GM19328 (cell line): ENCODE measurements at regions not wholly inside any gene's neighbourhood (a gene's known extent, or its start where the extent isn't known, plus 50 kb on each side); places are given as distances from the start of the nearest gene placed in this dataset.
"Not testable (repeated sequence)": the region's sequence is repeated elsewhere in the genome, so short reads cannot be mapped to it uniquely, and the experiment has no call there.

Experiments
- ATAC-seq: cut with Tn5 transposase; IDR thresholded peaks from one replicate; pipeline ENCODE4 v1.9.1; 2021; ENCODE audit warnings: mild to moderate bottlenecking, moderate library complexity; ENCODE audit not compliant: unreplicated experiment

GRCh38 chr1:199794105-199794863 lies 233.2 kb upstream of the NR5A2 start:
- ATAC-seq, result no peak

DNA sequence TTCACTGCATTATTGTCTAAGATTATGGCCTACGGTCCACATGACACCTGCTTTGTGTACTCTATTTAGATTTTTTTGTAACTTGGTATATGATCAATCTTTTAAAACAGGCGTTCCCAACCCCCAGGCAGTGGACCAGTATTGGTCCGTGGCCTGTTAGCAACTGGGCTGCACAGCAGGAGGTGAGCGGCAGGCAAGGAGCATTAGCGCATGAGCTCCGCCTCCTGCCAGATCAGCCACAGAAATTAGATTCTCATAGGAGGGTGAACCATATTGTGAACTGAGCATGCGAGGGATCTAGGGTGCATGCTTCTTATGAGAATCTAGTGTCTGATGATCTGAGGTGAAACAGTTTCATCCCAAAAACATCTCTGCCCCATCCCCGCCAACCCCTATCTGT lies 228.4 kb upstream of the NR5A2 start:
- ATAC-seq, result no peak

- no peak for ATAC-seq
These were observed 223.0 kb upstream of the NR5A2 start for GRCh38 chr1:199804526-199804925.

- no peak for ATAC-seq
These were observed 219.2 kb upstream of the NR5A2 start for GRCh38 chr1:199808110-199808870.

- ATAC-seq, result no peak
These were observed 218.2 kb upstream of the NR5A2 start for GRCh38 chr1:199809311-199809710.

GRCh38 chr1:199811163-199811562 lies 216.3 kb upstream of the NR5A2 start:
- ATAC-seq, result no peak

DNA sequence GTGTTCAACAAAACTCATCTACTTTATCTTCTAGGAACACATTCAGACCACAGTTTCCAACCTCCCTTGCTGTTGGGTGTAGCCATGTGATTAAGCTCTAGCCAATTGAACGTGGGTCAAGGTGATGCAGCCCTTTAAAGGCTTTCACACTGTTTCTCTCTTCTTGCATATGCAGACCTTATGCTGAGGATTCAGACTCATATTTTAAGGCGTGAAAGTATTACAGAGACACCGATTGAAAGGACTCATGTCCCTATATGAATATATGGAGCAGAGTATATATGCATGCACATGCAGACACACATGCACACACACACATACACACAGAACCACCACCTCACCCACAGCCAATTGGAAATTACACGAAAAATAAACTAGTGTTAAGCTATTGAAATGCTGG lies 214.3 kb upstream of the NR5A2 start:
- ATAC-seq, result no peak

- ATAC-seq, result no peak
These were observed 211.6 kb upstream of the NR5A2 start for GRCh38 chr1:199815947-199816346.

GRCh38 chr1:199817266-199817665 lies 210.2 kb upstream of the NR5A2 start:
- no peak for ATAC-seq

- no peak for ATAC-seq
These were observed 206.3 kb upstream of the NR5A2 start for GRCh38 chr1:199821029-199821779.

GRCh38 chr1:199832451-199832850 lies 195.1 kb upstream of the NR5A2 start:
- ATAC-seq, result no peak

- no peak for ATAC-seq
These were observed 192.8 kb upstream of the NR5A2 start for GRCh38 chr1:199834711-199835110.

DNA sequence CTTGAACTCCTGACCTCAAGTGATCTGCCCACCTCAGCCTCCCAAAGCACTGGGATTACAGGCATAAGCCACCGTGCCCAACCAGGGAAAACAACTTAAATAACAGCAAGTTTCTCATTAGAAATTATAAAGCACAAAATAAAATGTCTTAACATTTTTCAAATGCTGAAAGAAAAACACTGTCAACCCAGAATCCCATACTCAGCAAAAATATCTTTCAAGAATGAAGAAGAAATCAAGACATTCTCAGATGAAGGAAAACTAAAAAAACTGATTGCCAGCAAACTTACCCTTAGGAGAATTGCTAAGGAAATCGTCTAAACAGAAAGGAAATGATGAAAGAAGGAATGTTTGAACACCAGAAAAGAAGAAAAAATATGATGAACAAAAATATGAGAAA lies 191.1 kb upstream of the NR5A2 start:
- ATAC-seq, result no peak

DNA sequence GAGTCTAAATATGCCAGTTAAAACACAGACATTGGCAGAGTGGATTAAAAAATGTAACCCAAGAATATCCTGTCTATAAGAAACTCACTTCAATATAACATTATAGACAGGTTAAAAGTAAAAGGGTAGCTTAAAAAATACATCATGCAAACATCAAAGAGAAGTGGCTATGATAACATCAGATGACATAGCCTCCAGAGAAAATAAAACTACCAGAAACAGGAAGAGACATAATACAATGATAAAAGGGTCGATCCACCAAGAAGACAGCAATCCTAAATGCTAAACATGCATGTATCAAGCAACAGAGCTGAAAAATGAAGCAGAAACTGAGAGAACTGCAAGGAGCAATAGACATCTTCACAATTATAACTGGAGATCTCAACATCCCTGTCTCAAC lies 190.2 kb upstream of the NR5A2 start:
- no peak for ATAC-seq

DNA sequence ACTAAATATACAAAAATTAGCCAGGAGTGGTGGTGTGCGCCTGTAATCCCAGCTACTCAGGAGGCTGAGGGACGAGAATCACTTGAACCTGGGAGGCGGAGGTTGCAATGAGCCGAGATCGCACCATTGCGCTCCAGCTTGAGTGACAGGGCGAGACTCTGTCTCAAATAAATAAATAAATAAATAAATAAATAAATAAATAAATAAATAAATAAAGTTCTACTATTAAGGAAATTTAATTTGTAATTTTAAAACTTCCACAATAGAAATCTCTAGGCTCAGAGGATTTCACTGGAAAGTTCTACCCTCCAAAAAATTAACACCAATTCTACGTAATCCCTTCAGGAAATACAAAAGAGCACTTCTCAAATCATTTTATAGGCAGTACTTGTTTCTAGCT lies 187.9 kb upstream of the NR5A2 start:
- ATAC-seq, result not testable (repeated sequence)

GRCh38 chr1:199843096-199843495 lies 184.4 kb upstream of the NR5A2 start:
- ATAC-seq, result not testable (repeated sequence)

GRCh38 chr1:199843861-199844260 lies 183.6 kb upstream of the NR5A2 start:
- no peak for ATAC-seq

DNA sequence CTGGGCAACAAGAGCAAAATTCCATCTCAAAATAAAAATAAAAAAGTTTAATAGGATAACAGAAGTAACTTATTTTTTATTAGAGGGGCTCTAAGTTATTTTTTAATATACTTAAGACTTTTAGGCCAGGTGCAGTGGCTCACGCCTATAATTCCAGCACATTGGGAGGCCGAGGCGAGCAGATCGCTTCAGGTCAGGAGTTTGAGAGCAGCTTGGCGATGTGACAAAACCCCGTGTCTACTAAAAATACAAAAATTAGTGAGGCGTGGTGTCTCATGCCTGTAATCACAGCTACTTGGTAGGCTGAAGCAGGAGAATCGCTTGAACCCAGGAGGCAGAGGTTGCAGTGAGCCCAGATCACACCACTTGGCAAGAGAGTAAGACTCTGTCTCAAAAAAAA lies 180.5 kb upstream of the NR5A2 start:
- ATAC-seq, result no peak

- no peak for ATAC-seq
These were observed 175.9 kb upstream of the NR5A2 start for GRCh38 chr1:199851439-199852140.

DNA sequence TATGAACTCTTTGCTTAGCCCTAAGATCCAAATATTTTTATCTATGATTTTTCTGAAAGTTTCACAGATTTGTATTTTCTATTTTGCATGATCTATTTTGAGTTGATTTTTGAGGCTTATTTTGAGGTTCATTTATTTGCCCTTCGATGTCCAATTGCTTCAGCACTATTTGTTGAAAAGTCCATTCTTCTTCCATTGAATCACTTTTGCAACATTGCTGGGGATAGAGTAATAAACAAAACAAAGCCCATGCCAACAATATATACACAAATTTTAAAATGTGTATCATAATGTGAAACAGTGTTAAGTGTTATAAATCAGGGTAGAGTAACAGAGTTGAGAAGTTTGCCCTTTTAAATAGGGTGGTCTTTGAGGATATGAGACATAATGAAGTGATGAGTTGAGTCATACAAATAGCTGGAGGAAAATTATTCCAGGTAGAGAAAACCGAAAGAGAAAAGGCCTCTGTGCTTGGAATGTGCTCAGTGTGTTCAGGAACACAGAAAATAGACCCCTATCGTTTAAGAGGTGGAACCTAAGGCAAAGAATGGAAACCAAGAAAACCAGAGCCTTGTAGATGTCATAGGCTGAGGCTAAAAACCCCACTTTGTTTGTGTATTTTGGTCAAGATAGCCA lies 172.7 kb upstream of the NR5A2 start:
- no peak for ATAC-seq

DNA sequence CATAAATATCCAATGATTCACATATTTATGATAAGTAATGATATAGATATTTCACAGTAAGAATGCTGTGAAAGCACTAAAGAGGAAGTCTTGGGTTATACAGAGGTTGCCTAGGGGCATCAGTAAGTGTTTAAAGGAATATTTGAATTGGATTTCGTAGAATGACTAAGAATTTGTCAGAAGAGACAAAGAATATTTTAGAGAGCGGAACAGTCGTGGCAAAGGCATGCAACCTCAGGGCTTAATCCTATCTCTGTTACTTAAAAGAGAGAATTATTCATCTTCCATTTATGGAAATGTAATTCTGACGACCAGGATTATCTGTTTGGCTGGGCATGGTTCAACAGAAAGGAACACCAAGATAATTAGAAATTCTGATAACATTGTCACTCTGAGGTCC lies 171.9 kb upstream of the NR5A2 start:
- no peak for ATAC-seq
